Stimulated activated CD4-positive, alpha-beta T cell treated with anti-CD3 and anti-CD28 coated beads, TNF-alpha, amount 100 ng/mL, for 4 hours (primary cell): ENCODE measurements at regions not wholly inside any gene's neighbourhood (a gene's known extent, or its start where the extent isn't known, plus 50 kb on each side); places are given as distances from the start of the nearest gene placed in this dataset.

Experiments
- DNase-seq, 3 experiments: peaks; one replicate each; pipeline ENCODE4 v3.0.0-alpha.2; 2020; ENCODE audit warnings: low read depth in 3 of 3

DNA sequence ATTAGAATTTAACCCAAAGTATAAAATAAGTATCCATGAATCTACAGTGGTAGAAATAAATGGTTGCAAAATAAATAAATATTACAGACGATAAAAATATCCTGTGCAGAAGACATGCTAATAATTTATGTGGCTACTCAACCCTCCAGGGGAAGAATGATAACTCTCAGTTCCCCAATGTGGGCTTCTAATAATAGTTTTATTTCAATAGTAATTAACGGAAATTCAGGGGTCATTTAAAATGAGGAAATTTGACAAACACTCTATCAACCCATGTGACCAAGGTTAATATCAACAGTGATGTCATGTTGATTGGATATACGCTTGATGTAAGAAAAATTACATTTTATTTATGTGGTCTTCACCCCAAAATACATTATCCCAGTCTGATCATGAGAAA, 1082.6 kb upstream of the LRRTM3 start:
- DNase-seq = no peak

DNA sequence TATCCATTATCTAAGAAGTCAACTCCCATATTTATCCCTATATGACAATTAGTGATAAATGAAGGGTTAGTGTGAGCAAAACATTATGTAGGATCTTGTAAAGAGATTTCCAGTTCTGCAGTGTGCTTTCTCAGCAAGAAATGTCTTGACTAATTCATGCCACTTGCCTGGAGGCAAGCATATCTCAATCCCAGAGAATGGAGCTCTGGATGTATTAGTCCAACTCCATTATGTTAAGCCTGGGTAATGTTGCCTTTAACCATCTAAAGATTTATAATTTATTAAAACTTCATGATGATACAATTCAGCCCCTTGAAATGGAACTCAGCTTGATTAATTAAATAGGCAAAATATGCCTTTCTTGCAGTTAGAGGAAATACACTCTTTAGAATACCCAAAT, 1079.9 kb upstream of the LRRTM3 start:
- no peak for DNase-seq

DNA sequence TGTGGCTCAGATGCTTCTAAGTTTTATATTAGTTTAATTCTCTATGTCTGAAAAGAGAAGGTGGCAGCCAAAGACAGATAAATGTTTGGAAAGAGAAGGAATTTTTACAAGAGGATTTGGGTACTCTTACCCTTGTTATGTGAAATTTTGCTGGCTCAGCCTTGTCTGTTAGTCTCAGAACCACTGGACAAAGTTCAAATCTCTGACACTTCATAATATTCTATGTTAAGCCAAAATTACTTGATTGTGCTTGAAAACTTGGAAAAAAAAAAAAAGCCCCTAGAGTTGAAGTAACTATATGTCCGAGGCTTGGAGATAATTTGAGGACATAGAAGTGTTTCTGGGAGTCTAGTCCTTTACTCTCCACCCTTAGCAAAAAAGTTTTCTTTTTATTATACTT, 1079.3 kb upstream of the LRRTM3 start:
- no peak for DNase-seq

DNA sequence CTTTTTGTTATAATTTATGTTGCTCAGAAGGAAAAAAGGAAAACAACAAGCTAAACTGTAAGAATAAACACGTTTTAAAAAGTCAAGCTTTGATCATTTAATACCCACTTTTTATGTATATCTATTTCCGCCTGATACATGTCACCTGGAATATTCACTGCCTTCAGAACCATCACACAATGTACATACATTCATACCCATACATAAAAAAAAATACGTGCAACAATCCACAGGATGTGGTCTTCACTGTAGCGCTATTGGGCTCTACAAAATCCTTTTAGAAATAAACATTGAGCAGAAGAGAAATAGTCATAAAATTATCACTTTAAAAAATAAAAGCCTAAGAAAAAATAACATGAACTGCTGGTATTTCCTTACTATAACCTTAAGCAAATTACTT, 1078.9 kb upstream of the LRRTM3 start:
- DNase-seq = no peak

DNA sequence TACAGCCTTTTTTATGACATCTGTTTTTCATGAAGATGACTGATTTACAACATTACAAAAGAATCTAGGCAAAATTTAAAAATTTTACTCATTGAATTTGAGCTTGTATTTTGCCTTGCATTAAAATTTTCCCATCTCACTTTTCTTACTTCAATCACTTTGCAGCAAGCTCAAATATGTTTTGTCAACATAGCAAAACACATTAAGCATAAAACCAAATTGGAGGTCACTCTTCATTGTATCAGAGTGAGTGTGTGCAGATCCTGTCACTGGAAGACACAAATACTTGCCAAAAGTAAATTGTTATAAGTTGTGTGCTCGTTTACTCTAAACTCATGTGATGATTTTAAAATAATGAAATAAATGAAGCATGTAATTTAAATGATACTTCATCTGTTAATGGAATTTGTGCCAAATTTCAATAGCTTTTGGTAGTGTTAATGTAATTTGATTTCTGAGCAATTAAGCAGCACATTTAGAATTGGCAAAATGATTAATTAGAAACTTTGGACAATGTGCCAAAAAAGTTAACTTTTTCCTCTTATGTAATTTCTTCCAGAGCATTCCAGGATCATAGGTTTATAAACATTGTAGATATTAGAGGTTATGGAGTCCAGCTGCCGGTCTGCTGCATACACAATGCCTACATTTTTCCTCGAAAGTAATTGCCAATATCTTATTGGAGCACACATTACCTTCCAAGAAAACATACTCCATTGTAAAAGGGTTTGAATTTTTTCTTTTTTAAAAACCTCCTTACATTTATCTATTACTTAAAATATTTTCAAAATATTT, 1078.2 kb upstream of the LRRTM3 start:
- DNase-seq = no peak

DNA sequence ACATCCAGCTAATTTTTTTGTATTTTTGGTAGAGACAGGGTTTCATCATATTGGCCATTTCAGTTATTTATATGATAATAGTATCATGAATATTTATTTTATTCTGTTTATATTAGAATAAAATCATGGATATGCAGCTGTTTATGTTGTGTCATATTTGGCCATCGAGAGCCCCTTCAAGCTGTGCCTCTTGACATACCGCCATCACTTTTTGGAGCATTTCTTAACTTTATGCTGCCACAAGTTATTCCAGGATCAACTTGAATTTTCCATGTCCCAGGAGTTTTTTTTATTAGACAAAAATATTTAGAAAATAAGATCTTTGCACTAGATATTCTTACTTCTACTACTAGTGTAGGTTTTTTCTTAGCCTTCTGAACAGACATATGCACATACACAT, 1067.0 kb upstream of the LRRTM3 start:
- DNase-seq = no peak

DNA sequence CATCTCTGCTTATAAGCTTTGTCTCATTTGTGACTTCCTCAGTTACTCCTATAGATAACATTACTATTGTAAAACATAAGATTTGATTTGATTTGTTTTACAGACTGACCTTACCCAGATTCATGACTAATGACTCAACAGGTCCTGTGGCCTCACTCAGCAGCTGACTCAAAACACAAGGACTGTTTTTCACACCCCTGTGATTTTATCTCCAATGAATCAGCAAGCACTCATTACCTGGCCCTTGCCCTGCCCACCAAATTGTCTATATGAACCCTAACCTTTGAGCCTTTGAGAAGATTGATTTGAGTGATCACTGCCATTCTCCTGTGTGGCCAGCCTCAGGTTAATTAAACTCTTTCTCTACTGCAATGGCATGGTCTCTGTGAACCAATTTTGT, 1064.6 kb upstream of the LRRTM3 start:
- no peak for DNase-seq
